Kidney epithelial cell (primary cell): ENCODE measurements at regions not wholly inside any gene's neighbourhood (a gene's known extent, or its start where the extent isn't known, plus 50 kb on each side); places are given as distances from the start of the nearest gene placed in this dataset.
"Not testable (repeated sequence)": the region's sequence is repeated elsewhere in the genome, so short reads cannot be mapped to it uniquely, and the experiment has no call there.

ENCODE experiments used
- DNase-seq: peaks from one replicate; pipeline ENCODE4 v3.0.0-alpha.2; 2010; ENCODE audit warnings: low read depth
- H3K27me3 ChIP-seq: 2 replicates; pipeline ENCODE4 v1.6.0; 2011; ENCODE audit warnings: low read length; ENCODE audit not compliant: control insufficient read depth, insufficient read depth
- H3K36me3 ChIP-seq: 2 replicates; pipeline ENCODE4 v1.5.1; 2011; ENCODE audit warnings: low read length; ENCODE audit not compliant: control insufficient read depth, insufficient read depth
- H3K4me3 ChIP-seq: 2 replicates; pipeline ENCODE4 v1.5.1; 2011; ENCODE audit warnings: low read depth, mild to moderate bottlenecking, control low read depth, low read length
- CTCF ChIP-seq: IDR thresholded peaks from 2 replicates; pipeline ENCODE4 v1.5.1; 2011; ENCODE audit warnings: mild to moderate bottlenecking, moderate library complexity, low read length, control low read depth, inconsistent platforms; ENCODE audit not compliant: insufficient read depth, poor library complexity, severe bottlenecking

- Histone ChIP-seq H3K36me3 (no peaks in the 10 kb centered on the region), H3K4me3 (no peak overlapping the region), H3K27me3 (peaks cover 3% of the 10 kb centered on the region)
- no peak for DNase-seq
- TF ChIP-seq CTCF = no peak
Measured at GRCh38 chr5:87782916-87783315, 370.2 kb upstream of the CCNH start.

DNA sequence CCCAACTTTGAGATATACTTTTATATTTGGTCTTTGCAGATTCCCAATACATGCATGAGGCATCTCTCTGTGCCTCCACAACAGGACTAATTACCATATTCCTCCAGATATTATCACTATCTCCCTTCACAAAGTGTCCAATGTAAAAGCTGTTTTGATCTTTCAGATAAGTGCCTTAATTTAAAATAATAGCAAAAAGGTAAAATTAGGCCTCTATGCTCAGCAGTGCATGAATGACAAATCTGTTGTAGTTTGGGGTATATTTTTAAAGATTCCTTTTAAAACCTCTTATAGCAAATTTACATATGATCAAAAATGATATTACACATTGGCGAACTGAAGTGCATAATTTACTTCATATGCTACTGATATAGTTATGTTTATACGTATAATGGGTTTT is 369.2 kb upstream of the CCNH start:
- H3K36me3 ChIP-seq = no peaks in the 10 kb centered on the region
- DNase-seq = no peak
- H3K27me3 ChIP-seq = peaks cover 3% of the 10 kb centered on the region
- no peak for TF ChIP-seq CTCF
- no peak overlapping the region for H3K4me3 ChIP-seq

- no peak overlapping the region for H3K4me3 ChIP-seq
- peak; percentile 50 for DNase-seq
- TF ChIP-seq CTCF = peak; percentile 91
- H3K36me3 ChIP-seq = no peaks in the 10 kb centered on the region
- H3K27me3 ChIP-seq = peaks cover 3% of the 10 kb centered on the region
Measured at GRCh38 chr5:87780831-87781760, 368.4 kb upstream of the CCNH start.

- H3K4me3 ChIP-seq = no peak overlapping the region
Measured at GRCh38 chr5:87778876-87779275, 366.1 kb upstream of the CCNH start.

DNA sequence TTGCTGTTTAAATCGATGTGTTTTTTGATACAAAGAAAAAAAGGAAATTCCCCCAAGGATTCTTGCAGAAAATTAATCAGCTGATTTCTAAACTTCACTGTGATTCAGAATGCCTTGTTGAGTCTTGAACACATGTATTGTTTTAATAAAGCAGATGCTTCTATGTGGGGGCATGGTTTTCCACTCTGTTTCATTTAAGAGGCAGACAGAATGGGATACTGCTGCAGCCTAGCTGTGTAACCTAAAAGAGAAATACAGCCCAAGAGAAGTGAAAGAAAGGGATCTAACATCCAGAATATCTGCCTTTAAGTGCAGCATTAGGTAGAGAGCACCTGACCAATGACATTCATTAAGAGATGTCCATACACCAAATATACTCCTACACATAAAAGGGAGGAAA is 365.1 kb upstream of the CCNH start:
- H3K27me3 ChIP-seq = peaks cover 3% of the 10 kb centered on the region
- TF ChIP-seq CTCF = no peak
- DNase-seq = no peak
- no peaks in the 10 kb centered on the region for H3K36me3 ChIP-seq
- H3K4me3 ChIP-seq = no peak overlapping the region

More at GRCh38 chr5:87778876-87779275, 366.1 kb upstream of the CCNH start:
- DNase-seq = no peak
- TF ChIP-seq CTCF = no peak
- Histone ChIP-seq H3K27me3 (peaks cover 3% of the 10 kb centered on the region), H3K36me3 (no peaks in the 10 kb centered on the region)

- Histone ChIP-seq H3K36me3 (no peaks in the 10 kb centered on the region), H3K4me3 (no peak overlapping the region), H3K27me3 (peaks cover 3% of the 10 kb centered on the region)
- no peak for DNase-seq
- no peak for TF ChIP-seq CTCF
Measured at GRCh38 chr5:87776785-87777184, 364.1 kb upstream of the CCNH start.

- DNase-seq, H3K27me3 ChIP-seq, H3K36me3 ChIP-seq, H3K4me3 ChIP-seq: not testable (repeated sequence)
Measured at GRCh38 chr5:87776302-87776701, 363.6 kb upstream of the CCNH start.
